ENCODE measurements at regions not wholly inside any gene's neighbourhood (a gene's known extent, or its start where the extent isn't known, plus 50 kb on each side); places are given as distances from the start of the nearest gene placed in this dataset.

DNA sequence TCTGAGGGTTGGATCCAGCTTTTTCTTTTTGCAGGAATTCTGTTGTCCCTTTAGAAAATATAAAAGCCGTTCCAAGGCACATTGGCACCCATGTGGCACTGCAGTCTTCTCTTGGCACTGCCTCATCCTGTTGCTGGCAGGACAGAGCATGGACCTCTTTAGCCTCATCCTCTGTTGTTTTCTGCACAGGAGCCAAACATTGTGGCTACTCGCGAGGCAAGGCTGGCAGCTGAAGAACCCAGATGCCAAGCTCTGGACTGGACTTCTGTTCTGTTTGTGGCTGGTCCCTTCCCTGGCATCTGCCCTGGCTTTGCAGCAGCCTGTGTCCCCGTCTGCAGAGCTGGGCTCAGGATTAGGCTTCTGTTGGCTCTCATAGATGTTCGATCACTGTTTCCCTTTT, 224.7 kb upstream of the TBC1D5 start (continued):
- TF ChIP-seq, protein P1, sequence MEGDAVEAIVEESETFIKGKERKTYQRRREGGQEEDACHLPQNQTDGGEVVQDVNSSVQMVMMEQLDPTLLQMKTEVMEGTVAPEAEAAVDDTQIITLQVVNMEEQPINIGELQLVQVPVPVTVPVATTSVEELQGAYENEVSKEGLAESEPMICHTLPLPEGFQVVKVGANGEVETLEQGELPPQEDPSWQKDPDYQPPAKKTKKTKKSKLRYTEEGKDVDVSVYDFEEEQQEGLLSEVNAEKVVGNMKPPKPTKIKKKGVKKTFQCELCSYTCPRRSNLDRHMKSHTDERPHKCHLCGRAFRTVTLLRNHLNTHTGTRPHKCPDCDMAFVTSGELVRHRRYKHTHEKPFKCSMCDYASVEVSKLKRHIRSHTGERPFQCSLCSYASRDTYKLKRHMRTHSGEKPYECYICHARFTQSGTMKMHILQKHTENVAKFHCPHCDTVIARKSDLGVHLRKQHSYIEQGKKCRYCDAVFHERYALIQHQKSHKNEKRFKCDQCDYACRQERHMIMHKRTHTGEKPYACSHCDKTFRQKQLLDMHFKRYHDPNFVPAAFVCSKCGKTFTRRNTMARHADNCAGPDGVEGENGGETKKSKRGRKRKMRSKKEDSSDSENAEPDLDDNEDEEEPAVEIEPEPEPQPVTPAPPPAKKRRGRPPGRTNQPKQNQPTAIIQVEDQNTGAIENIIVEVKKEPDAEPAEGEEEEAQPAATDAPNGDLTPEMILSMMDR (IDR thresholded peaks at IDR 0.05; ENCODE audit: control extremely low read depth in 1 of 3, insufficient read depth in 1 of 3, low read depth in 1 of 3, low read length in 3 of 3) = no peak
- no peak for TF ChIP-seq FOSL1 (IDR thresholded peaks at IDR 0.05; ENCODE audit: insufficient read depth, low read depth, low read length)
- no peak for TF ChIP-seq RFX5 (IDR thresholded peaks at IDR 0.05; ENCODE audit: borderline replicate concordance, low read depth, low read length)
- TF ChIP-seq SIRT6 (IDR thresholded peaks at IDR 0.05; ENCODE audit: low read length) = no peak
- TF ChIP-seq SUZ12 (IDR thresholded peaks at IDR 0.05; ENCODE audit: low read length) = no peak
- TF ChIP-seq BACH1 (IDR thresholded peaks at IDR 0.05; ENCODE audit: low read length) = no peak
- no peak for TF ChIP-seq POLR2A (IDR thresholded peaks at IDR 0.05; ENCODE audit: control extremely low read depth in 1 of 2, low read depth in 2 of 2, low read length in 2 of 2)
- TF ChIP-seq GTF2F1 (IDR thresholded peaks at IDR 0.05; ENCODE audit: borderline replicate concordance, low read depth, low read length) = no peak
- TF ChIP-seq, protein P2, sequence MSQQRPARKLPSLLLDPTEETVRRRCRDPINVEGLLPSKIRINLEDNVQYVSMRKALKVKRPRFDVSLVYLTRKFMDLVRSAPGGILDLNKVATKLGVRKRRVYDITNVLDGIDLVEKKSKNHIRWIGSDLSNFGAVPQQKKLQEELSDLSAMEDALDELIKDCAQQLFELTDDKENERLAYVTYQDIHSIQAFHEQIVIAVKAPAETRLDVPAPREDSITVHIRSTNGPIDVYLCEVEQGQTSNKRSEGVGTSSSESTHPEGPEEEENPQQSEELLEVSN (IDR thresholded peaks at IDR 0.05) = no peak

Data from H1 (cell line).